Fibroblast of lung (primary cell): ENCODE measurements at regions not wholly inside any gene's neighbourhood (a gene's known extent, or its start where the extent isn't known, plus 50 kb on each side); places are given as distances from the start of the nearest gene placed in this dataset.

Experiments used
- DNase-seq, 2 donors: peaks; one replicate each; pipeline versions ENCODE4 v3.0.0 to v3.0.0-alpha.2; 2010; ENCODE audit warnings: low read depth in 2 of 2
- H2AFZ ChIP-seq: 2 replicates; pipeline ENCODE4 v1.5.1; 2012; ENCODE audit warnings: low read length, control low read depth, inconsistent platforms
- H3K27ac ChIP-seq: 2 replicates; pipeline ENCODE4 v1.5.1; 2011; ENCODE audit warnings: low read length, control low read depth; ENCODE audit not compliant: insufficient read depth
- H3K27me3 ChIP-seq: 2 replicates; pipeline ENCODE4 v1.5.1; 2011; ENCODE audit warnings: mild to moderate bottlenecking, low read length; ENCODE audit not compliant: control insufficient read depth, insufficient read depth
- H3K36me3 ChIP-seq: 2 replicates; pipeline ENCODE4 v1.5.1; 2011; ENCODE audit warnings: low read length; ENCODE audit not compliant: control insufficient read depth, insufficient read depth
- H3K4me1 ChIP-seq: 2 replicates; pipeline ENCODE4 v1.5.1; 2011; ENCODE audit warnings: low read length; ENCODE audit not compliant: control insufficient read depth, insufficient read depth; ENCODE audit errors: extremely low read depth
- H3K4me2 ChIP-seq: 2 replicates; pipeline ENCODE4 v1.5.1; 2011; ENCODE audit warnings: low read length, control low read depth; ENCODE audit not compliant: insufficient read depth; ENCODE audit errors: extremely low read depth
- H3K4me3 ChIP-seq, 4 experiments: fragments of 200-600 bp in 1 of 4; sonication (generic) in 1 of 4; replicated peaks in 1 of 4; 2 replicates each; pipeline ENCODE4 v1.5.1; 2011 to 2016; ENCODE audit warnings: low read length in 4 of 4, low read depth in 3 of 4, mild to moderate bottlenecking in 3 of 4, control low read depth in 2 of 4, inconsistent platforms in 1 of 4, mixed read lengths in 1 of 4; ENCODE audit not compliant: insufficient read depth in 1 of 4; ENCODE audit errors: control extremely low read depth in 1 of 4
- H3K79me2 ChIP-seq: 2 replicates; pipeline ENCODE4 v1.5.1; 2012; ENCODE audit warnings: mild to moderate bottlenecking, low read length, inconsistent platforms; ENCODE audit not compliant: control insufficient read depth, insufficient read depth
- H3K9ac ChIP-seq: 2 replicates; pipeline ENCODE4 v1.5.1; 2011; ENCODE audit warnings: mild to moderate bottlenecking, low read length, control low read depth; ENCODE audit not compliant: insufficient read depth
- H3K9me3 ChIP-seq: 2 replicates; pipeline ENCODE4 v1.5.1; 2012; ENCODE audit warnings: low read depth, low read length; ENCODE audit not compliant: control insufficient read depth, insufficient read depth
- H4K20me1 ChIP-seq: 2 replicates; pipeline ENCODE4 v1.5.1; 2011; ENCODE audit warnings: low read length; ENCODE audit not compliant: control insufficient read depth, insufficient read depth; ENCODE audit errors: extremely low read depth
- EZH2 ChIP-seq: IDR thresholded peaks from 2 replicates; pipeline ENCODE4 v1.5.1; 2012; ENCODE audit warnings: low read length, control low read depth, mild to moderate bottlenecking; ENCODE audit errors: missing control alignments
- TF ChIP-seq, protein P1 (sequence below), 2 donors: IDR thresholded peaks in 1 of 2; conservative IDR thresholded peaks in 1 of 2; 1 replicate in 1 of 2; 2 replicates in 1 of 2; pipeline ENCODE4 v1.5.1; 2011 to 2012; ENCODE audit warnings: low read length in 2 of 2, control low read depth in 1 of 2, inconsistent platforms in 1 of 2, low read depth in 1 of 2, mild to moderate bottlenecking in 1 of 2

DNA sequence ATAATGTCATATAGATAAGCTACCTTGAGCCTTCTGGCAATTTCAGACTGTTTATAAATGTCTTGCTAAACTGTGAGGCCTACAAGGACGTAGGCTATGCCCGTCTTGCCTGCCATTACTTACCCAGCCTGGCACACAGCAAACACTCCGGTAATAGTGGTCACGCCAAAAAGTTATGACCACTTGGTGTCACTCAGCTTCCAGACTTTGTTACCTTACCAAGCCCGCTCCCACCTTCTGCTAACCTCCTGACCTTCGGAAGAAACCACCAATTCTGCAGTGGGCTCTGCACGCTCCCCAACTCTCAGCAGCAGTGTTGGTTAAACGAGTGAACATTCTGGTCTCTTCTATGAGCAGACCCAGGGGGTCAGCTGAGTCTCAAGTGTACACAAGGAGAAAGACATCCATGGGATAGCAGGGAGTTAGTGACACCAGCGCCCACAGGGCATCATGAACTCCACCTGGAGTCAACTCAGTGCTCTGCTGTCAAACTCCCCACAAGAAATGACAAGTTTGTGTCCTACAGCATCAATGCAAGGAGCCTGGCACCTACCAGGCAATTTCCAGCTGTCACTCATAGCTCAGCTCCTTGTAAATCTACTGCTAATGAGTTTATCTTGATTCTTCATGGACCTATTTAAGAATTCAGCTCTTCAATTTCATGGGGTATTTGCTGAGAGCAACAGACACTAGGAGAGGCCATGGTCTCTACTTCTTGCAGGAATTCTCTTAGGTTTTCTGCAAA, 119.9 kb downstream of the TTLL2 start:
- no peak overlapping the region for H3K4me2 ChIP-seq
- TF ChIP-seq, protein P1, sequence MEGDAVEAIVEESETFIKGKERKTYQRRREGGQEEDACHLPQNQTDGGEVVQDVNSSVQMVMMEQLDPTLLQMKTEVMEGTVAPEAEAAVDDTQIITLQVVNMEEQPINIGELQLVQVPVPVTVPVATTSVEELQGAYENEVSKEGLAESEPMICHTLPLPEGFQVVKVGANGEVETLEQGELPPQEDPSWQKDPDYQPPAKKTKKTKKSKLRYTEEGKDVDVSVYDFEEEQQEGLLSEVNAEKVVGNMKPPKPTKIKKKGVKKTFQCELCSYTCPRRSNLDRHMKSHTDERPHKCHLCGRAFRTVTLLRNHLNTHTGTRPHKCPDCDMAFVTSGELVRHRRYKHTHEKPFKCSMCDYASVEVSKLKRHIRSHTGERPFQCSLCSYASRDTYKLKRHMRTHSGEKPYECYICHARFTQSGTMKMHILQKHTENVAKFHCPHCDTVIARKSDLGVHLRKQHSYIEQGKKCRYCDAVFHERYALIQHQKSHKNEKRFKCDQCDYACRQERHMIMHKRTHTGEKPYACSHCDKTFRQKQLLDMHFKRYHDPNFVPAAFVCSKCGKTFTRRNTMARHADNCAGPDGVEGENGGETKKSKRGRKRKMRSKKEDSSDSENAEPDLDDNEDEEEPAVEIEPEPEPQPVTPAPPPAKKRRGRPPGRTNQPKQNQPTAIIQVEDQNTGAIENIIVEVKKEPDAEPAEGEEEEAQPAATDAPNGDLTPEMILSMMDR (conservative IDR thresholded peaks at IDR 0.05 in 1 of 2, IDR thresholded peaks at IDR 0.05 in 1 of 2; ENCODE audit: low read depth in 1 of 2, low read length in 2 of 2), result no peak
- no peak for TF ChIP-seq EZH2
- H3K4me3 ChIP-seq, result no peak overlapping the region
- H3K36me3 ChIP-seq, result no peaks in the 10 kb centered on the region
- no peak overlapping the region for H3K27ac ChIP-seq
- DNase-seq, result no peak
- no peaks in the 10 kb centered on the region for H4K20me1 ChIP-seq
- no peak overlapping the region for H2AFZ ChIP-seq
- H3K9ac ChIP-seq, result no peak overlapping the region
- H3K27me3 ChIP-seq, result no peaks in the 10 kb centered on the region
- H3K79me2 ChIP-seq, result no peaks in the 10 kb centered on the region
- no peaks in the 10 kb centered on the region for H3K4me1 ChIP-seq
- H3K9me3 ChIP-seq, result no peaks in the 10 kb centered on the region

- no peak overlapping the region for H3K4me3 ChIP-seq
- H3K9ac ChIP-seq, result no peak overlapping the region
- H2AFZ ChIP-seq, result no peak overlapping the region
- H3K79me2 ChIP-seq, result no peaks in the 10 kb centered on the region
- H3K36me3 ChIP-seq, result no peaks in the 10 kb centered on the region
- no peak overlapping the region for H3K27ac ChIP-seq
- H4K20me1 ChIP-seq, result no peaks in the 10 kb centered on the region
- DNase-seq, result no peak
- no peak overlapping the region for H3K4me2 ChIP-seq
- no peaks in the 10 kb centered on the region for H3K4me1 ChIP-seq
- TF ChIP-seq, protein P1 (conservative IDR thresholded peaks at IDR 0.05 in 1 of 2, IDR thresholded peaks at IDR 0.05 in 1 of 2; ENCODE audit: low read depth in 1 of 2, low read length in 2 of 2), result no peak
- TF ChIP-seq EZH2, result no peak
- H3K27me3 ChIP-seq, result no peaks in the 10 kb centered on the region
- H3K9me3 ChIP-seq, result no peaks in the 10 kb centered on the region
Measured at GRCh38 chr6:167445568-167445967, 120.7 kb downstream of the TTLL2 start.

GRCh38 chr6:167446046-167446445, 121.2 kb downstream of the TTLL2 start:
- H3K4me1 ChIP-seq, result no peaks in the 10 kb centered on the region
- H3K9ac ChIP-seq, result no peak overlapping the region
- H2AFZ ChIP-seq, result no peak overlapping the region
- H3K27ac ChIP-seq, result no peak overlapping the region
- no peaks in the 10 kb centered on the region for H4K20me1 ChIP-seq
- H3K27me3 ChIP-seq, result no peaks in the 10 kb centered on the region
- H3K4me3 ChIP-seq, result no peak overlapping the region
- H3K4me2 ChIP-seq, result no peak overlapping the region
- H3K79me2 ChIP-seq, result no peaks in the 10 kb centered on the region
- DNase-seq, result no peak
- no peaks in the 10 kb centered on the region for H3K36me3 ChIP-seq
- H3K9me3 ChIP-seq, result no peaks in the 10 kb centered on the region
- TF ChIP-seq, protein P1 (conservative IDR thresholded peaks at IDR 0.05 in 1 of 2, IDR thresholded peaks at IDR 0.05 in 1 of 2; ENCODE audit: low read depth in 1 of 2, low read length in 2 of 2), result no peak
- no peak for TF ChIP-seq EZH2
